Ecto neural progenitor cell (in vitro differentiated cells): ENCODE measurements at regions not wholly inside any gene's neighbourhood (a gene's known extent, or its start where the extent isn't known, plus 50 kb on each side); places are given as distances from the start of the nearest gene placed in this dataset.
A peak's percentile ranks its signal among the peaks of the same experiment; 100 is the strongest.

Source experiments
- DNase-seq: peaks from one replicate; pipeline ENCODE4 v3.0.0-alpha.2; 2018; ENCODE audit warnings: low spot score

GRCh38 chr4:186934244-186934643 lies 210.6 kb upstream of the FAT1 start:
- DNase-seq, result no peak

GRCh38 chr4:186934841-186935443 lies 211.3 kb upstream of the FAT1 start:
- no peak for DNase-seq

GRCh38 chr4:186935901-186936300 lies 212.2 kb upstream of the FAT1 start:
- no peak for DNase-seq

- no peak for DNase-seq
These were observed 213.1 kb upstream of the FAT1 start for GRCh38 chr4:186936496-186937375.

GRCh38 chr4:186939226-186939625 lies 215.6 kb upstream of the FAT1 start:
- no peak for DNase-seq

- DNase-seq, result no peak
These were observed 216.1 kb upstream of the FAT1 start for GRCh38 chr4:186939766-186940165.

- DNase-seq, result no peak
These were observed 216.8 kb upstream of the FAT1 start for GRCh38 chr4:186940476-186940875.

GRCh38 chr4:186942758-186943377 lies 219.2 kb upstream of the FAT1 start:
- DNase-seq, result no peak

- DNase-seq, result no peak
These were observed 219.8 kb upstream of the FAT1 start for GRCh38 chr4:186943411-186943810.

- no peak for DNase-seq
These were observed 222.5 kb upstream of the FAT1 start for GRCh38 chr4:186946136-186946535.

GRCh38 chr4:186946682-186947294 lies 223.1 kb upstream of the FAT1 start:
- peak; percentile 60 for DNase-seq

GRCh38 chr4:186948361-186949242 lies 224.9 kb upstream of the FAT1 start:
- DNase-seq, result peak; percentile 74

- no peak for DNase-seq
These were observed 226.2 kb upstream of the FAT1 start for GRCh38 chr4:186949847-186950246.

- DNase-seq, result no peak
These were observed 229.1 kb upstream of the FAT1 start for GRCh38 chr4:186952709-186953108.

GRCh38 chr4:186953599-186954260 lies 230.1 kb upstream of the FAT1 start:
- DNase-seq, result no peak

GRCh38 chr4:186954509-186954908 lies 230.9 kb upstream of the FAT1 start:
- no peak for DNase-seq

- DNase-seq, result no peak
These were observed 231.3 kb upstream of the FAT1 start for GRCh38 chr4:186954956-186955355.

- DNase-seq, result no peak
These were observed 234.4 kb upstream of the FAT1 start for GRCh38 chr4:186957952-186958555.

- DNase-seq, result no peak
These were observed 235.2 kb upstream of the FAT1 start for GRCh38 chr4:186958726-186959350.
